Activated T-cell treated with anti-CD3 and anti-CD28 coated beads, Interleukin-2, amount 50 U/mL, for 48 hours (primary cell): ENCODE measurements at regions not wholly inside any gene's neighbourhood (a gene's known extent, or its start where the extent isn't known, plus 50 kb on each side); places are given as distances from the start of the nearest gene placed in this dataset.
"Not testable (repeated sequence)": the region's sequence is repeated elsewhere in the genome, so short reads cannot be mapped to it uniquely, and the experiment has no call there.

Experiments used
- DNase-seq, 2 experiments: peaks; one replicate each; pipeline ENCODE4 v3.0.0-alpha.2; 2020

DNA sequence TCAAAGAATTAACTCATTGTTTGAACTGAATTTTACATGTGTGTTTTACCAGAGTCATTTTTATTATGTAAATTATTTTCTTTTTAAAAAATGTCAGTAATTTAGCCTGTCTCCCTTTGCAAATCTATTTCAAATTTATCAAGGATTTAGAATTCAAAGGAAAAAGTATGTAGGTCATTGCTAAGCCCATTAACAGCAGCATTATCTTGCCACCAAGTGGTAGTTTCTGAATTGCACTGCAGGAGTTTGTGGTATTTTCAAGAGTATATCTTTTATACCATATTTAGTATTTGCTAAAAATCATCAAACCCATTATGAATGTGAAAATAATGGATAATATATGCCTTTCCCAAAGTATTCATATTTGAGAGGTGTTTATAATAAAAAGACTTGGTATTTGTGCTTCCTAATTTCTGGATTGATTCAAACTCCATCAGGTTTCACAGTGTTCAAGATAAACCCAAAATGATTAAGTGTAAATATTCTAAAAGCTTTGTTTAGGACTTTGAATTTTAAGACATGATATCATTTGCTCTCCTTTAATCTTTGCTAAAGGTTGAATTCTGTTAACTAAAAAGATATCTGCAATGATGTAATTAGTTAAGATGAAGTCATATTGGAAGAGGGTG, 711.4 kb downstream of the FSCB start:
- DNase-seq: no peak

DNA sequence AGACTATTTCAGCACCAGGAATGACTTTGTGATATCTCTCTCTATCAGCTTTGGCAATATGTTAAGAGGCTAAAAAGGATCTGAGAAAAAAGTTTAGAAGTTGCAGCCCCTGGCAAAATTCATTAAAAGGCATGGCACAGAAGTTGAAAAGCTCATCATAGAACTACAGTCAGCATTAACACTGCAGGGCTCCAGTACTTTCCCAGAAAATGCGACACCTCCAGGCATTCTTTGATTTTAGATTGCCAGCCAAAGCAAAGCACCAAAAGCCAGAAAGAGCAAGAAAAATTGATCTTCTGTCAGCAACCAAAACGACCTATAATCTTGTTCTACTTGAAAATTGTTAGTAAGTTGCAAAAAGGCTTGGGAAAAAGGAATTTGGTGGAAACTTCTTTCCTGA, 713.5 kb downstream of the FSCB start:
- no peak for DNase-seq

DNA sequence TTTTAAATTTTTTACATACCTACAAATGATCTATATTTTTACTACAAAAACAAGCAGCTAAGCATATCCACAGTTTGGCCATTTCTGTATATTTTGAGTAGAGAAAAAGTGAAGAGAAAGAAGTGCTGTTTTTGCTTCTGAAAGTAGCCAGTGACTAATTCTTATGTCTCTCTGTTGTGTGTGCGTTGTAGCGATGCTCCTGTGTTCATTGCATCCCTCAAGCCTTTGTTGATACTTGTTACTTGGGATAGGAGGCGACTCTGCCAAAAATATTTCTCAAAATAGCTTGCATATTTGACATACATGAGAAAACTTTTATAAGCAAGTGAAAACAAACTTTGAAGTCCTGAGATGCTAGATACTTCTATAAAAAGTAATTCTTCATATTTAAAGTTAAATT, 714.1 kb downstream of the FSCB start:
- DNase-seq: no peak

DNA sequence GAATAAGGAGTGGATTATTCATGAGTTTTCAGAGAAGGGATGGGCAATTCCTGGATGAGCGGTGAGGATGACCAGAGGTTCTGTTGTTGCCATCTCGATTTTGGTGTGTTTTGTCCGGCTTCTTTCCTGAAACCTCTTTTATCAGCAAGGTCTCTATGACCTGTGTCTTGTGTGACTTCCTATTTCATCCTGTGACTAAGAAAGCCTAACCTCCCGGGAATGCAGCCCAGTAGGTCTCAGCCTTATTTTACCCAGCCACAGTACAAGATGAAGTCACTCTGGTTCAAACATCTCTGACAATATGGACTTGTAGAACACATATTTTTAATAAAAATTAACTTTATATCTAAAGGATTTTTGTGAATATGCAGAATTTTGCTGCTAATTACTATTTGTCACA, 716.4 kb downstream of the FSCB start:
- no peak for DNase-seq

DNA sequence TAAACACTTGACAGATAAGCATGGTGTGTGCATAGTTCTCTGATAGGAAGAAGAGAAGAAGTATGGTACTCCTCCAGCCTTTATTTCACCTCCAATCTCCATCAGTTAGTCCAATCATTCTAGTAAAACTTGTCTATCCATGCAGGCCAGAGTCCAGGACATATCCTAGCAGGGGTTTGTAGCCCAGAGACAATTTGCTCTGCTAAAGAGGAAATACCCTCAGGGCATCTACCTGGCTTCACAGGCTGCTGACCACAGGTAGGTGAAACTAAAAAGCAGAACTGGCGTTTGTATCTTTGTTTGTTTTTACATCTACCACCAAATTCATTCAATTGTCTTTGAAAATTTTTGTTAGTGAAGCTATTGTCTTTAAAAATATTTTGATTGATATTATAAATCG, 717.6 kb downstream of the FSCB start:
- DNase-seq: no peak

DNA sequence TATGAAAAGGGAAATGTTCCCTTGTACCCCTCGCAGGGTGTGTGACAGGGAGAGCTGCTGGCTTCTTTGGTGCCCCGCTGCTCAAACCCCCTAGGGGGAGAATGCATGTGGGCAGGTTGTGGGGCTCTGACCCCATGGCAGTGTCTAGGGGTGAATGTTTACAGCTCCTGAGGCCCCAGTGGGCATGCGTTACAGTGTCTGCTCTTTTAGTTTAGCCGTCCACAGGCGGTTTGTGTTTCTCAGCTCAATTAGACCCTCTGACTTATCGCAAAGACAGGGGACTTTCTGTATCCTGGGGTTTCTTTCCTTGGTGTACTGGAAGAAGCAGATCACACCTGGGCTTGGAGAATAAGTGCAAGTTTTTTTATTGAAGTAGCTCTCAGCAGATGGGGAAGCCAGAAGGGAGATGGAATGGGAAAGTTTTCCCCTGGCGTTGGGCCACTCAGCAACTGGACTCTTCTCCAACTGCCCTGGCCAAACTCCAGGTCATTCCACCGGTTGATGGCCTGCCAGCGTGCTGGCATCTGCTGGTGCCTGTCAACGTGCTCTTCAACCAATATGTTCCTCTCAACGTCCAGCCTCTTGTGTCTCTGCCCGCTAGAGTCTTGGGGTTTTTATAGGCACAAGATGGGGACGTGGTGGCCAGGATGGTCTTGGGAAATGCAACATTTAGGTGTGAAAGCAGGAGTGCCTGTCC, 720.9 kb downstream of the FSCB start:
- no peak for DNase-seq

DNA sequence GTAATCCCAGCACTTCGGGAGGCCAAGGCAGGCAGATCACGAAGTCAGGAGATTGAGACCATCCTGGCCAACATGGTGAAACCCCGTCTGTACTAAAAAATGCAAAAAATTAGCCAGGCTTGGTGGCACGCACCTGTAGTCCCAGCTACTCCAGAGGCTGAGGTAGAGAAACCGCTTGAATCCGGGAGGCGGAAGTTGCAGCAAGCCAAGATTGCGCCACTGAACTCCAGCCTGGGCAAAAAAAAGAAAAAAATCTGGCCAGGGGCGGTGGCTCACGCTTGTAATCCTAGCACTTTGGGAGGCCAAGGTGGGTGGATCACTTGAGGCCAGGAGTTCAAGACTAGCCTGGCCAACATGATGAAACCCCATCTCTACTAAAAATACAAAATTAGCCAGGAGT, 722.7 kb downstream of the FSCB start:
- not testable (repeated sequence) for DNase-seq

DNA sequence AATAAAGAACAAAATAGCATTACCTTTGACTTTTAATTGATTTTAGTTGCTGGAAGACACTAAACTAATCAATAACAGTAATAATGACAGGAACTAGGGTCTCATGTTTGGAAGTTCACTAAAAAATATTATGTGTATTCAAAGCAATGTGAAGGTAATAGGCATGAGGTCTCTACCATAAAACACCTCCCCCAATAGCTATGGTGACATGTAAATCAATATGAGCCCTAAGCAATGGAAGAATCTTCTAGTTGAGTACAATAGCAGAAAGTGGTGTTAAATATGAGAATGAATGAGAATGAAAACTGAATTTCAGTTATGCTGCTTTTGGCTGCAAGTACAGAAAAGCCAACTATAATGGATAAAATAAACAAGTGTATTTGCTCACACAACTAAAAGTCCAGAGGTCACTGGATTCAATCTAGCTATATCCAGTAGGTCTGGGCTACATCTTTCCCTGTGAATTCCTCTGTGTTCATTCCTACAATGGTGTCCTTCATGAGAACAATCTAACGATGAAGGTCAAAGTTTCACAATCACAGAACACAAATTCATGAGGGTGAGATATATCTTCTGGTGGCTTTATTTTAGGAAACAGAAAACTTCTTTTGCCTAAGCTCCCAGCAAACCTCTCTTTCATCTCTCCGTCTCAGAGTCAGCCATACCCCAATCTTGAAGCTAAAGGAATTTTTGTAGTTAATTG, 728.0 kb downstream of the FSCB start:
- no peak for DNase-seq

DNA sequence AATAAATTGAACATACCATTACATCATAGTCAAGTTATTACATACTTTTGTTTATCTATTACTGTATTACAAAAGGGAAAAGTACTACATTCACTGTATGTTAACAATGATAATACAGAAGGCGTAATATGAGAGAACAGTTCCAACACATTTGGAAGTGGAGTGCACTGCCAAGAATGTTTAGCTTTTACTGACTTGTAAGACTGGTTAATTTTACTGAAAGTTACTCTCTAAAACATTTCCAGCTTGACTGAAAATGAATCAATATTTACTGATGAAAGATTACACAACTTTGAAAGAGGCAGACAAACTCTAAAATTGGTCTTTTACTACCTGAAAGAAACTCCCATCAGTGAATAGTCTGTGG, 728.5 kb downstream of the FSCB start:
- no peak for DNase-seq

DNA sequence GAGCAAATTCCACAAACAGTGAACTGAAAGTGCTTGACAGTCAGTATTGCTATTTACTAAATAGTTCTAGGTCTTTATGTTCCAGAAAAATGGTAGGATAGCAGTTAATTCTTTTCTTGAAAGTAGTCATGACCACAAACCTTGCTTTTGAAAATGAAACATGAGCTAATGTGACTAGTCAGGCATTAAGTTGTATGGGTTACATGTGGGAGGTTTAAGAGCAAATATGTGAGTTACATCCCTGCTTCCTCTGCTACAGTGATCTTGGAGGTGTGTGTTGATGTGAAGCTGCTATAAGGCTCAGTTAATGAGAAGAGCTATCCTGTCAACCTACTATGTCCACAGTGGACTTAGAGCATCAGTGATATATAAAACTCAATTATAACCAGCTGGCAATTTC, 741.6 kb downstream of the FSCB start:
- DNase-seq: no peak

DNA sequence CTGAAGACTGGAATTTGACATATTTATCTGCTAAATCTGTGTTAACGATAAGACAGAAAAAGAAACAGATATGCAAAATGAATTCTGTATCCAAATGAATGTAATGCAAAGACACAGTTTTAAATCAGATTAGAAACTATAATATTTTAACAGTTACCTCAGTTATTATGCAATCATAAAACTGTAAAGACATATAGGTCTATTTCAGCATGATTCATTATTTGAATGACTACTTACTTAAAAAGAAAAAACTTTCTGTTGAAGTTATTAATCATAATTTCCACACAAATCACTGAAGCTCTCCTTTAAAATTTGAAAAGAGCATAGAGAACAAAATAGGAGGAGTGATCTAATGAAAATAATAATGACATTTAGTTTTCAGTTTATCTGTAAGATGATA, 742.6 kb downstream of the FSCB start:
- DNase-seq: no peak

DNA sequence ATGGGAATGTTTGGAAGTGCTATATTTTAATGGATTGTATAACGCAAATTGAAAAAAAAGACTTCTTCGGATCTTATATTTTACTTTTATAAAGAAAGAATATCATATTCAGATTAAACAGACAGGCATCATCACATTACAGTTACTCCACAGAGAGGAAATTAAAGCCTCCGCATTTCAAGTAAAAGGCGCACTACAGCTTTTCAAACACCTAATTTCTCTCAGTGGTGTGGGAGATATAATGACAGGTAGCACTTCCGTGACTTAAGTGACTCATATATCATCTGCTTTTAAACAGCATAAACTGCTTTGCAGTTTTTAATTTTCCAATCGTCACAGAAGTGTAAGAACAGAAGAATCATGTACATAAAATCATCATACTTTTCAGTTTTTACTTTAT, 751.4 kb downstream of the FSCB start:
- DNase-seq: no peak

DNA sequence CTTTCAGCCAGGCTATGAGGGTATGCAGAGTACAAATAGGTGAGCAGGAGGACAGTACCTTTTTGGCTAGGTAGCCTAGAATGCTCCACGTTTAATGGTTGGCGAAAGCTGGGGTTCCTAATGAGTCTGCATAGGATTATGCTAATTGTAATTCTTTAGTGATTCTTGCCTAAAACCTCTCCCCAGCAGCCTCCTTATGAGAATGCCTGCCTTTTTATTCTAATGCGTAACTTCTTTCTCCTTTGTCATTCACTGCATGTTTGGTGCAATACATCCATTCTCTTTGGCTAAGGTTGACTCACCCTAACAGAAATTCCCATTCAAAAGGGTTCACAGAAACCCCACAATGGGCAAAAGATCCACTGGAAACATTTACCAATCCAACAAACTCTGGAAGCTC, 752.2 kb downstream of the FSCB start:
- no peak for DNase-seq

DNA sequence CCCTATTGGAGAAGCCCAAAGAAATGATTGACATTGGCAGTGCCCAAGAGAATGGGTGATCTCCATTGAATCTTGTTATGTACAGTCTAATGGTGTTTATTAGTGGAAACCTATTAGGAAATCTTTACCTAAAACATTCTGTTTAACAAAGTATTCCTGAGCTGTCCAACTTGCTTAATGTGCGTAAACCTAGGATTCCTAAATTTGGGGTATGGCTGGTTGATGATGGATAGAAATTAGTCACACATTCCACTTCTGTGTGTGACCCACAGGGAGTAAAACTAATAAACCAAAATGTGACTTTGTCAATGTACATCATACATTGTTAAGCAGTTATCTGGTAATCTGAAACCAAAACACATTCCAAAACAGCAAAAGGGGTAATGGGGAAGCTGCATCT, 761.3 kb downstream of the FSCB start:
- no peak for DNase-seq

DNA sequence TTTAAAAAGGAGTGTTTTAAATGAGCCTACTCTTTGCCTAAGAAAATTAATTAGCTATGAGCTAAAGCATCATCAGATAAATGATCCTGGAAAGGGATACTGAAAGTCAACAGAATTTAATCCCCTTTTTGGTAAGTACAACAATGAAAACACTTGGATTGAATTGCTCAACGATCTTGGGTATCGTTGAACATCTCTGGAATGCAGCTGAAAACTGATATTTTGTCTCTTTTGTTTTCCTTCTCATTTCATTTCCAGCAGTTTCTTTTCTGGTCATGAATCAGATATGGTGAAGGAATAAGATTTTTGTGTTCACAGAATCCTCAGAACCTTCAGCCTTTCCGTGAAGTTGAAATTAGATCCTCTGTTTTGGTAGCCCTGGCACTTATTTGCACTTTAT, 771.2 kb downstream of the FSCB start:
- DNase-seq: no peak

DNA sequence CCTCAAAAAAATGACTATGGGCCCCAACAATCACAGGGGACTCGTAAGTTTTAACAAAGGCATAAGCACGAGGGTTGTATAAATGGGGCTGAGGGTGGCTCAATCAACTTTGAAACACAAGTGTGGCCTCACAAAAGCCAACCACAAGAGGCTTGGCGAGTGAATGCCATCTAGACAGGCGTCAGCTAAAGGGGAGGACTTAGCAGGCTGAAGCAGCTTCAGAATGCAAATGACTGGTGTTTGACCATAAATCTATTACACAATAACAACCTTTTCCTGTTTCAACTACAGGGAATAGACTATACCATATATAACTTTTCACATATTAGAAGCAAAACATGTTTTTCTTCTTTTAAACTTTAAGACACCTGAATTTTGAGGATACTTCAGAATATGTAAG, 777.9 kb downstream of the FSCB start:
- no peak for DNase-seq

DNA sequence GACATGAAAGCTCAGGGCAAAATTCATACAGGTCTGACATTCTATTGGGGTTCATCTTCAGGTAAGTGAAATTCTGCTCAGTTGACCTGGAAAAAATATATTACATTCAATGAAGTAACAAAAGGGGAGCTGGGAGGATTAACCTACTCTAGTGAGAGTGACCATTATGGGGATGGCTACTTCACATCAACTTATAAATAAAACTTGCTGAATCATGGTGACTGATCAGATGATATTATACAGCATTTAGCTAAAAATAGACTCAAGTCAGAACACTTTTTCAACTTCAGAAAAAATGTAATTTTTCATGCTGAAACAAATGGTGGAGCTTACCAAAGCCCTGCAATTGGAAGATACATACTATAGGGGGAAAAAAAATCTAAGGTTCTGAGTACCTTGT, 800.2 kb downstream of the FSCB start:
- DNase-seq: no peak

DNA sequence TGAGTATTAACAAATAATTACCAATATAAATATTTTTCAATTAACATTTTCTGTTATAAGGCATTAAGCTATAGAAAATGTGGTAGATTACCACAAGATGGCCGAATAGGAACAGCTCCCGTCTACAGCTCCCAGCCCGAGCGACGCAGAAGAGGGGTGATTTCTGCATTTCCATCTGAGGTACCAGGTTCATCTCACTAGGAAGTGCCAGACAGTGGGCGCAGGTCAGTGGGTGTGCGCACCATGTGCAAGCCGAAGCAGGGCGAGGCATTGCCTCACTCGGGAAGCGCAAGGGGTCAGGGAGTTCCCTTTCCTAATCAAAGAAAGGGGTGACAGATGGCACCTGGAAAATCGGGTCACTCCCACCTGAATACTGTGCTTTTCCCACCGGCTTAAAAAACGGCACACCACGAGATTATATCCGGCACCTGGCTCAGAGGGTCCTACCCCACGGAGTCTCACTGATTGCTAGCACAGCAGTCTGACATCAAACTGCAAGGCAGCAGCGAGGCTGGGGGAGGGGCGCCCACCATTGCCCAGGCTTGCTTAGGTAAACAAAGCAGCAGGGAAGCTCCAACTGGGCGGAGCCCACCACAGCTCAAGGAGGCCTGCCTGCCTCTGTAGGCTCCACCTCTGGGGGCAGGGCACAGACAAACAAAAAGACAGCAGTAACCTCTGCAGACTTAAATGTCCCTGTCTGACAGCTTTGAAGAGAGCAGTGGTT, 808.4 kb downstream of the FSCB start:
- not testable (repeated sequence) for DNase-seq

DNA sequence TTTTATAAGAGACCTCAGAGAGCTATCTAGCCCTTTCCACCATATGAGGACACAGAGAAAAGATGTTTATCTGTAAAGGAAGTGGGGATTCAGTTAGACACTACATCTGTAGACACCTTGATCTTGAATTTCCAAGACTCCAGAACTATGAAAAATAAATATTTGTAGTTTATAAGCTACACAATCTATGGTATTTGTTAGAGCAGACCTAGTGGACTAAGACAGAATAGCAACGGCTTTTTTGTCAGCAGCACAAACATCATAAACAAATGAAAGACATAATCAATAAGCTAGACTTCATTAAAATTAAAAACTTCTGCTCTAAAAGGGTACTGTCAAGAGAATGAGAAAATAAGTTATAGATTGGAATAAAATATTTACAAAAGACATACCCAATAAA, 810.1 kb downstream of the FSCB start:
- DNase-seq: no peak

DNA sequence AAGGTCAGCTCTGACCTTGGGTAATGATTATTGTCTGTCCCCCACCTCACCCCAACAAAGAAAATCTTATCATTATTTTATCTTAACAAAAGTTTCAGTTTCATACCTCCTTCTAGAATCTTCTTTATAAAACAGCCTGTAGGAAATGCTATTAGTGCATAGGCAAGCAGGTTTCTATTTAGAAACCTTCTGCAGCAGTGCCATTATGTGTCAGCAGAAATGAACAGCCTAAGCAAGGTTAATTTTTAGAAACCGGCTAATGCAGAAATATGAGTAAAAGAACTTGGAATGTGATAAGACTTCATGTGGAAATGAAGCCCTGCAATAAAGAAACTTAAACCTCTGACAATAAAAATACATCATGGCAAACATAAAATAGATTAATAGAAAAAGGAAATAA, 814.4 kb downstream of the FSCB start:
- no peak for DNase-seq

DNA sequence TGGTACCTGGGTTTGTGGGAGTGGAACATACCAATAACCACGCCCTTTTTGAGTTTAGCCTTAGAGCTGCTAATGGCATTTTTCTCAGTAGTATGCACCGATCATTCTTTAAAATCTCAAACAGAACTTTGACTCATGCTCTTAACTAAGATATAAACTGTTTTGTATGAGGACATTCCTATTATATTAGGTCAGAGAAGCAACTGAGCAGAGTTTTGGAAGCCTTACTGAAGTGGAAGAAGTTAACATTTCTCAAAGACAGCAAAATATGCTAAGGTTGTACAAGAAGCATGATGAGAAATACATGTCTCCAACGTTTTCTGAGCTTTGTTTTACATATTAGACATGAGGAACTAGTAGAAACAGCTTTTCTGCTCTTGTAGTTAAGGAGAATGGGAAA, 819.2 kb downstream of the FSCB start:
- no peak for DNase-seq

DNA sequence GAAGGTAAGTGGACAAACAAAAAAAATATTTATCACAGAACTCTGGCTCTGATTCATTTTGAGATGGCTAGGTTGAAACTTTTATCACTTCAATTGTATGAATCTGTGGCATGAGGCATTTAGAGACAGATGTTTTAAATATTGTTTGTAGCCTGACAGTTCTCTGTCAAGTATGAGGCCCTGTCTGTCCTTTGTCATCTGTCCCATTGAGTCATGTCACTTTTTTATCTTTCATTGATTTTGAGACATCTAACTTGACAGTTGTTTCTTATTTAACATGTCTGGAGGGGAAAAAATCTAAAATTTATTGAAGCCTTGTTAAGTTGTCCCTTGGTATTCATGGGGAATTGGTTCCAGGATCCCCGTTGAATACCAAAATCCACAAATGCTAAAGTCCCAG, 829.5 kb downstream of the FSCB start:
- no peak for DNase-seq

DNA sequence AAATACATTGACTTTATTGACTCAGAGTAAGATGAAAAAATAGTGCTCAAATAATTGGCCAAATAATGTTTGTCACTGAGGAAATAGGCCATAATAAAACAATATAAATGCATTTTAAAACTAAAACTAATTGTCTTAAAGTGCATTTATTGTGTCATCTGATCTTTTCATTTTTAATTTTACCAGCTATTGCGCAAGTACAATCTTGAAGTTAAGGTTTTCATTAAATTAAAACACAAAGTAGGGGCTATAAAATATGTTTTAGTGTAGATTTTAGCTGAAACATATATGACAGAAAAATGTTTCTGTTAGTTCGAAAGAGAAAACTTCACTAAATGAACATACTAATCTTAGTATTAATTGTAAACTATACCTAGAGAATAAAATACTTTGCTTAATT, 832.8 kb downstream of the FSCB start:
- DNase-seq: no peak
